NOMO-1 treated with DMSO at 0.1 percent for 48 hours (cell line): ENCODE measurements at regions not wholly inside any gene's neighbourhood (a gene's known extent, or its start where the extent isn't known, plus 50 kb on each side); places are given as distances from the start of the nearest gene placed in this dataset.
"Not testable (repeated sequence)": the region's sequence is repeated elsewhere in the genome, so short reads cannot be mapped to it uniquely, and the experiment has no call there.

ENCODE experiments used
- DNase-seq: peaks from one replicate; lab custom pipeline; 2025; ENCODE audit not compliant: unreplicated experiment; lab: John Stamatoyannopoulos, UW

DNA sequence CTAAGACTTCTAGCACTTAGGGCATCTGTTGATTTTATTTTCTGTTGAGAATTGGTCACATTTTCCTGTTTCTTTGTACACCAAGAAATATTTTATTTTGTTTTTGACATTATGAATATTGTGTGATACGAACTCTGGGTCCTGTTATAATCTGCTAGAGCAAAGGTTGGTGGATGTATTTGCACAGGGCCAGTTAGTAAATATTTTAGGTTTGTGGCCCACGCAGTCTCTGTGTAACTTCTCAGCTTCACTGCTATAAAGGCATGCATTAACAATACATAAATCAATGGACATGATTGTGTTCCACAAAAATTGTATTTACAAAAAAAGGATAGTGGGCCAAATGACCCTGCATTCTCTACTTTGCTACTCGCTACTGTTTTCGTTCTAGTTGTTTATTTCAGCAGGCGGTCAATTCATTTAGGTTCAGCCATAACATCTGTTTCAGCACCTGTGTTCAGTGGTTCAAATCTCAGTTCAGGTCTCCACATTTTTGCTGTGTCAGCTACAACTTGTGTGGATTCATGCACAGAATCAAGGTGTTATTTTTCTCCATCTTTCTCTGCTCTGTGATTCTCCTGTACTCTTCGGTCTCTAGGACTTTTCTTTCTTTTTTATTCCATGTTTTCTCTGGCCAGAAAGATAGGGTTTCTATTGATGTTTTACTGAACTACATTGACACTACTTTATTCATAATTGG lies 786.2 kb downstream of the ETS1 start:
- DNase-seq = no peak

DNA sequence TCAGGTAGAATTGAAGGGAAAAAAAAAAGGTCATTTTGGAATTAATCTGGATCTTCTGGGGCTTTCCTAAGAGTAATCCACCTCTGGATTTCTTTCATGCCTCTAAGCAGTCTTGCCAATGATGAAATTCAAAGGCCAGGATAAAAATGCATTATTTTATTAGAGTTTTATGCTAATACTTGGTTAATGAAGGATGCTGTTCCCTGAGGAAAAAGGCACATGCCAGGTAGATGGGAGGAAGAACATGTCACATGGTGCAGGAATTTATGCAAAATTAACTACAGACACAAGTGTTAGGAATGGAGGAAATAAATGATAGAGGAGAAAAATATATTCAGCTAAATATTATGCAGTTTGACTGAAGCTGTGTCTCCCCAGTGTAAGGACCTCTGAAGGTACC lies 792.0 kb downstream of the ETS1 start:
- no peak for DNase-seq

DNA sequence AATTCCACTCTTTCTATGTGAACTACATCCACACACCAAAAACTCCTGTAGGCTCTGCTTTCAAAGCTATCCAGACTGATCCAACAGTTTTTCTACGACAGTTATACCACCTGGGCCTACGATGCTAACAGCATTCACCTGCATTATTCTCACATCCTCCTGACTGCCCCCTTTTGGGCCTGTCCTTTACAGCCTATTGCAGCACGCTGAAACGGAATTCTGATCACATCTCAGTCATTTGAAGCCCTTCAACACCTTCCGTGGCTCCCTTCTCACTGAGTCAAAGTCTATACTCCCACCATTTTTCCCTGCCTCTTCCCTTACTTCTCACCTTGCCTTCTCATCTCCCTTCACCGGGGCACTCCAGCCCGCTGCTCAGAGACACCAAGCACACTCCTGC lies 791.3 kb upstream of the KIRREL3 start:
- DNase-seq = no peak

DNA sequence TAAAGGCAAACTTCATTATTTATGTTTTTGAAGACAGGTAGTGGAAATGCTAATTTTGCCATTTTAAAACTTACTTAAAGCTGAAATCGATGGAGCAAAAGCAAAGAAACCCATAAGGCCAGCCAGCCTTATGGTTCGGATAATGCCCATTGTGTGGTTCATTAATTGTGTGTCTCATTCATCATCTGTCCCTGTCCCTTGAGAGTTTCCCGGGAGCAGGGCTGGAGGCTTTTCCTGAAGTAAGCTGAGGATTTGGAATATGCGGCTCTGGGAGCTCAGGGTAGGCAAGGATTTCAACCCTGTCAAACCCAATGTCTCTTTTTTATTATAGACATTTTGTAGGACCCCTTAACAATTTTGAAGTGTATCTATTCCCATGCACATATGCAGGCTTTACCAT lies 790.0 kb upstream of the KIRREL3 start:
- no peak for DNase-seq

DNA sequence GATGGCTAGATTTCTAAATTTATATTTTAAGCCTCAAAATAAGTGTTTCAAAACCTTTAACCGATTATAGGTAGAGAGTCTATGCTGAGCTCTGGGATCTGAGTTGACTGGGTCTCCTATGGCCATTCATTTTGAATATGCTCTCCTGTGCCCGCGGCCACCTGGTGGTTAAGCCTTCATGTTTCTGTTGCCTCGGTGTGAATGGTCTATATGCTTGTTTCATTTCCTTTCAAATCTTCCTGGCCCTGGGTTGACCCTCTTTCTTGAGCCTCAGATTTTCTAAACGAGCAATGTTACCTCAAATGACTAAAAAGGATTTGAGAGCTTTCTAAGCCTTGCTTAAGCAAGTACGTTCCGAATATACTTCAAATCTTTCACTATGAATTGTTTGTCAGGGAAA lies 789.4 kb upstream of the KIRREL3 start:
- DNase-seq = no peak

DNA sequence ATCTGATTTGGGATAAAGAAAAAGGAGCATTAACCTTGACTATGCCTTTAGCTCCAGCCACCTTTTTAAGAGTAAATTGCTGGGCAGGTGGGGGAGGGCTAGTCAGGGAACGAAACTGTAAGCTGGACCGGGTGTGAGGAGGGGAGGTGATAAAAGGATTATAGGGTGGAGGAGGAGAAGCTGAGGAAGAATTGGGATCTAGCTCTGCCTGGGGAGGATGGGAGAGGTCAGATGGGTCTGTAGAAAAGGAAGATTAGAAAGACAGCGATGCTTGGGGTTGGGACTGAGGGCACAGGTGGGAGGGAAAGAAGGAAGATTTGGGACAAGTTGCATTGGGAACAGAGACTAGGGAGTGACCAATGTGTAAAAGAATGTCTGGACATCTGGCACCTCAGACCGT lies 772.4 kb upstream of the KIRREL3 start:
- not testable (repeated sequence) for DNase-seq

DNA sequence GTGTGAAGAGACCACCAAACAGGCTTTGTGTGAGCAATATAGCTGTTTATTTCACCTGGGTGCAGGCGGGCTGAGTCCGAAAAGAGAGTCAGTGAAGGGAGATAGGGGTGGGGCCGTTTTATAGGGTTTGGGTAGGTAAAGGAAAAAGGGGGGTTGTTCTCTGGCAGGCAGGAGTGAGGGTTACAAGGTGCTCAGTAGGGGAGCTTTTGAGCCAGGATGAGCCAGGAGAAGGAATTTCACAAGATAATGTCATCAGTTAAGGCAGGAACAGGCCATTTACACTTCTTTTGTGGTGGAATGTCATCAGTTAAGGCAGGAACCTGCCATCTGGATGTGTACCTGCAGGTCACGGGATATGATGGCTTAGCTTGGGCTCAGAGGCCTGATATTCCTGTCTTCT lies 768.4 kb upstream of the KIRREL3 start:
- not testable (repeated sequence) for DNase-seq

DNA sequence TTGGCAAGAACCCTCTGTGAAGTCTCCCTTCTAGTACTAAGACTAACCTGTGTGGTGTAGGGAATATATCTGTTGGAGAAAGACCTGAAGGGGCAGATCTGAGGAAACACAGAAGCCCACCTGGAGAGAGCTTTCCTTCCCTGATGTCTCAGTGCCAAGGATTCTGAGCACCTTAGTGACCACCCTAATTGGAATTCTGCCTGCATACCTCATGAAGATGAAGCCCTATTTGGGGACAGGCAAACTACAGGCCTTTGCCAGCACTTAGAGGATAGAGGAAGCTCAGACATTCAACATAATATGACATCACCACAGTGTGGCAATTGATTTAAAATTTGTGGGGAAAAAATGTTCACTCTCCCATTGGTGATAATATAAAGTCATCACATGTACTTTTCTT lies 766.2 kb upstream of the KIRREL3 start:
- DNase-seq = no peak

DNA sequence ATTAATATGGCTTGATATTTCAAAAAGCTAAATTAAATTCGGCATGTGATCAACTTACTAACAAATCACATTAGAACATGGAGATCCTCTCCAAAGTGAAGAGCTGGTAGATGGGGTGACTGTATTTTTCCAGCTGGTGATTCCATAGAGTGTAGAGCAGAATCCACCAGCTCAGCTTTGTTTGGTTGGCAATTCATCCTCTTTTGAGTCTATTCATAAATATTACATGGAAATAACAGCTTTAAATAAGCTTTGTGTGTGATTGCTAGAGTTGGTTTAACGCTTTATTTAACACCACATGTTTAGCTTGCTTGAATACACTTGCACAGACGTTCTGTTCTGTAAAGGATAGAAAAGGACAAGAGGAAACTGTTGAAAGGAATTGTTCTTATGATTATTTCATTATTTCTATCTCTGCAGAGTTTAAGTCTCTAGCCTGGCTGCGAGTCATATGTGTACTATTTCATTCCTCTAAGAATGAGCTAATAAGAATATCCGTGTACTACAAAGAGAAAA lies 738.3 kb upstream of the KIRREL3 start:
- DNase-seq = no peak

DNA sequence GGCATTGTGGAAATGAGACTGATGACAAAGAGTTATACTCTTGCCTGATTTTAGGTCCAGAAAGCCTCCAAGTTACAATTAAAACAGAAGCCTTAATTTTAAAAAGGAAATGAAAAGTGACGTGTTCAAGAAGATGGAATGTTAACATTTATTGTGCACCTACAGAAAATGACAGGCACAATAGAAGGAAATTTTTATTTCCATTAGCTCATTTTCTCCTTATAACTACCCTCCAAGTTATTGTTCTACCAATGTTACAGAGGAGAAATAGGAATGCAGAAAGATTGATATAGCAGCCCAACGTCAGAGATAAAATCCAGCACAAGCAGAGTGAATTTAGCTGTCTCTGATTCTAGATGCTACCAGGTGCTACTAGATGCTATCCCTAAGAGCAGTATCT lies 736.9 kb upstream of the KIRREL3 start:
- DNase-seq = no peak

DNA sequence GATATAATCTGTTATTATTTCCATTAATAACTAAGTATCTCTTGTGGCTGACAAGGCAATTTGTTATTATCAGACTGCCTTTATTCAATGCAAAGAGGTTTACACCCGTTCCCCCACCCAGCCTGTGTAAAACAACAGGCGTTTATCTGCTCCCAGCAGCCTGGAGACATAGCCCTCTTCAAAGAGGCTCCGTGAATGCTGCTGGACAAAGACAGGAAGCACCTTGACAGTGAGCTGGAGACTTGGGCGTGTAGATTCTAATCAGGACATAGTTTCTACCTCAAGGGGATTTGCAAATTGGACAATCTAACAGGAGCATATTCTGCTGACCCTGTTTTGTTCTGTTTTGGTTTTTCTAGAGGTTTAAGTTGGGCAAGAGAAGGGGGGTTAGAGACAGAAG lies 733.0 kb upstream of the KIRREL3 start:
- DNase-seq = no peak

DNA sequence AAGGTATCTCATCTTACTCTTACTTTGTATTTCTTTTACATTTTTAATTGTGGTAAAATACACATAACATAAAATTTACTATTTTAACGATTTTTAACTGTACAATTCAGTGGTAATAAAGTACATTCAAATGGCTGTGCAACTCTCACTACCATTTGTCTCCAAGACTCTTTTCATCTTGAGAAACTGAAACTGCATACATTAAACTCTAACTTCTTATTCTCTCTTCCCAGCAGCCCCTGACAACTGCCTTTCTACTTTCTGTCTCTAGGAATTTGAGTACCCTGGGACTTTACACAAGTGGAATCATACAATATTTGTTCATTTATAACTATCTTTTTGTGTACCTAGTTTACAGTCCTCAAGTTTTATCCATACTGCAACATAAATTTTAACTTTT lies 725.8 kb upstream of the KIRREL3 start:
- DNase-seq = no peak

DNA sequence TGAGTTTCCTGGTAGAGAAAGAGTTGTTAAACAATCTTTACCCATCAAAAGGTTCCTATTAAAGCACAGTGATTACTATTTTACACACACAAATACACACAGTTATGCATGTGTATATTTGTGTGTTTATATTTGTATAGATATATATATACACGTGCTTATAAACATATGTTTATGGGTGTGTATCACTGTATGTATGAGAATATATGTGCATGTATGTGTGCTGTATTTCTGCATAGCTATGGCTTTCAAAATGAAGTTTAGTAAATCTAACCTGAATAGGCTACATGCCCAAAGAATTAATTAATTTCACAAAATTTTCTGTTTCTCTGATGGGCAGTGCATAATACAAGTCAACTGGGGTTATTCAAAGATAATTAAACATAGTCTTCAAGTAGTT lies 723.1 kb upstream of the KIRREL3 start:
- no peak for DNase-seq

DNA sequence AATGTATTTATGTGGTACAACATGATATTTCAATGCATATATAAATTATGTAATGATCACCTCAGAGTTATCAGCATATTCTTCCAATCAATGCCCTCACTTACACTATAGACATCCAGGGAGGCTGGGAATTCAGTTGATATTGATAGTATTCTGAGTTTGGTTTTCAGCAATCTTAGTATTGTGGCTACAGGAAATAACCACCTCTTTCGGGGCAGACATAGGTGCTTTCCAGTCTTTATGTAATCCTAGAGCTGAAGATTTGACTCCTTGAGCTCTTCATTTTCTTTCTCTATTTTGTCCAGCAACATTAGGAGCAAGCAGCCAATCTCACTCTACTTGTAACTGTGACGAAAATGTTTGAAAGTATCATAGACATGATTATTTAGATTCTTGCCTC lies 712.7 kb upstream of the KIRREL3 start:
- no peak for DNase-seq

DNA sequence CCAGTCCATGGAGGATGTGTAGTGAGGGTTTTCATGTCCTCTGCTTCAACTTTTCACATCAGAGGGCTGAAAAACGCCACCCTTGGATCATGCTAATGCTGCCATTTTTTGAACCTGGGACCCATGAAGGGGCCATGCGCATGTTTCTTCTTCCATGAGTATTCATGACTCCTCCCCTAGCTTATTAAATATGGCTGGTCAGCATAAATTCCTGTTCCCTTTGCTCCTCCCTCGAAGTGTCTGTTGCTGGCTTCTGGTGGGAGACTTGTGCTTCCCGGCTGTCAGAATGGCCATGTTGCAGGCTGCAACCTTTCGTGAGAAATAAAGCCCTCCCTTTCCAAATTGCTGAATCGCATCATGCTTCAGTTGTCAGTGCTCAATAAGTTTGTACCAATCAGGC lies 711.2 kb upstream of the KIRREL3 start:
- DNase-seq = no peak

DNA sequence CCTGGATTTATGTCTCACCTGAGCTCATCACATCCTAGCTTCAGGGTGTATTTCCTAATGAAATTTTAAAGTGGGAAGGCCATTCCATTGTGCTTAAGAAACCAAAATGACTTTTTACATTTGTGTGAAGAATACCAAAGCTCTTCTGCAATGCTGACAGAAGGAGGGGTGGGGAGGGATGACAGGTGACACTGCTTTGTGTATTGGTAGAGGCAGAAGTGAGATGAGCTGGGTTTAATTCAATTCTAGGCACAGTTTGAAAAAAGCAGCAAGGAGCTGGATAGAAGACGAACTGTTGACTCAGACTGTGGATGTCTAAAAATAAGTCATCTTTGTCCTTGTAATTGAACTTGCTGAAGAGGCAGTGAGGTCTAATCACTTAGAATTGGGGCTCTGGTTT lies 710.3 kb upstream of the KIRREL3 start:
- DNase-seq = no peak

DNA sequence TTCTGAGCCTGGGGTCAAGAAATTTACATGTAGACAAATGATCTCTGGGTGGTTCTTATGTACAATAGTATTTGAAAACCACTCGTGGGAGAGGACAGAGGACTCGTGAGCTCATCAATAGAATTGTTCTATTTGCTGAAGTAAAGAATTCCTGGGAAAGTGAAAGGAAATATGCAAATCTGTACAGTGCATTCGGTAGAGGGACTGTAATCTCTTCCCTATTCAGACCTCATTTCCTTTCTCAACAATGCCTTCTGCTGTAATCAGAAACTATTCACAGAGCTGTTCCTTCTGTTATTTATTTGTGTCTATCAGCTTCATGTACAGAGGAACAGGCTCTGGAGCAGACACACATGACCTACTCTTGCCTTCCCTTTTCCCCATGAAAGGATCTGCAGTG lies 709.4 kb upstream of the KIRREL3 start:
- no peak for DNase-seq

DNA sequence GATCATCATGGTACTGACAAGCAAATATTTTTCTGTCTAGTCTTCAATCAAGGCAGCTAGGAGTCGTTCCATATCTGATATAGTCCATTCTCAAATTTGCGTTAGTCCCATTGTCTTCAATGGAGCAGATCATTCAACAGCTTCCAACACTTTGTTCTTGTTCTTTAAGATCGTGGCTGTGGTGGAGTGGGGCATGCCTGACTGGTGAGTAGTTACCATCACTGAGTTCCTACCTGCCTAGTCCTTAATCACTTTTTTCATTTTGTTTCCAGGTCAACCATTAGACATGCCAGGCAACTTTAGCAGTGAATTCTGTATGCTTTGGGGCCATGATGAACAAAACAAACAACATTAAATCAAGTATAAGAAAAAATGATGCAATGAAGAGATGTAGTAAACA lies 693.1 kb upstream of the KIRREL3 start:
- no peak for DNase-seq

DNA sequence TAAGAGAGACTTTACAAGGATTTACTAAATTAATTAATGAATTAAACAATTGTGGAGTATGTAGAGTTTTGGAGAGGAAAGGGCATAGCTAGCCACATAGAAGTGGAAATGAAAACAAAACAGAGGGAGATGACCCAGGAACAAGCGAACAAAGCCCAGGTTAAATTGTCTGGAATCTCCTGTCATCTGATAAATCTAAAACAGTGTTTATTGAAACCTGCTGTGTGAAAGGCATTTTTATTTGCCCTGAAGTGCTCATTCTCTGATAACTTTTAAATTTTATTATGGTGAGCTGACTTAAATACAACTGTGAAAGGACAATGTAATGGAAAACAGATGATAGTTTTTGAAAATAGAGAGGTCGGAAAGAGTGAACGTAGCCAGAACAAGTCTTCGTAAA lies 682.8 kb upstream of the KIRREL3 start:
- no peak for DNase-seq

DNA sequence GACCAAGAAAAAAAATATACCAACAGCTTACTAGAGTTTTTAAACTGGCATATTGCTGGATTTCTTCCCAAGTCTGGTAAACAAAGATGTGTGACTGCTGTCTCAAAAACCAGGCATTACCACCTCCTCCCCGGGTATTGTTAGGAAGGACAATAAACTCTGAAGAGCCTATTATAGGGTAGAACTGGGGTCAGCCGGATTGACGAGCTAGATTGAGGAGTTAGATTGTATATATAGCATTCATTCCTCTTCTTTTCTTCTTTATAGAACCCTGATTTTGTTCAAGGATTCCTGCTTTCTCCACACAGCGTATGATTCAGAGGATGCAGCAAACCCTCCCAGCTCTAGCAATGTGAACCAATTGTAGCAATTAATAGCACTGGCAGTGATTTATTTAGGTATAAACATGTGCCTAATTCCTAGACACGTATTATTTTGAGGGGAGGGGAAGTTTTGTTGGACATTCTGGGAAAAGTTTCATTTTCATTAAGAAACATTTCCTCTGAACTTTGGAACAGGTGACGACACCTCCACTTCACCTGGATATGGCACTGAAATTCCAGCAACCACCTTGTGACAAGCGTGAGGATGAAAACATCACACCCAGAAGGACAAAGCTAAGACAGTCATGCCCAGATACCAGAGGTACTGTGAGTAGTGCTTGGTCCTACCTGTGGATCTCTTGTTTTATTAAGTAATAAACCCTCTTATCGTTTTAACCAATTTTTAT lies 679.4 kb upstream of the KIRREL3 start:
- DNase-seq = no peak

DNA sequence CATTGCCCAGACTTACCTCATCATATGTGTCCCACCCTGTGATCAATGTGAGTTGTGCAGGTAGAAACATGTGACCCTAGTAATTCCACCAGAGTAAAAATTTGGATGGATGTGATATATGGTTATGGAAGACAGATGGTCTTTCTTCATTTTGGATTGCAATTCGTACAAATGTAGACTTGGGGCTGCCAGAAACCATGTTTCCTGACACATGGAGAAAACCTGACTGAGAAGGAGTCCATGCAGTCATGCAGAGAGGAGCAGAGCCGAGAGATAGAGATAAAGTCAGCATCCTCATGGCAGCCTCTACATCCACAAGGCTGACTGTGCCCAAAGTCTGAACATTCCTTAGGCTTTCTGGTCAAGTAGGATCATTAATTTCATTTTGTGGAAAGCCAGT lies 678.1 kb upstream of the KIRREL3 start:
- DNase-seq = no peak

DNA sequence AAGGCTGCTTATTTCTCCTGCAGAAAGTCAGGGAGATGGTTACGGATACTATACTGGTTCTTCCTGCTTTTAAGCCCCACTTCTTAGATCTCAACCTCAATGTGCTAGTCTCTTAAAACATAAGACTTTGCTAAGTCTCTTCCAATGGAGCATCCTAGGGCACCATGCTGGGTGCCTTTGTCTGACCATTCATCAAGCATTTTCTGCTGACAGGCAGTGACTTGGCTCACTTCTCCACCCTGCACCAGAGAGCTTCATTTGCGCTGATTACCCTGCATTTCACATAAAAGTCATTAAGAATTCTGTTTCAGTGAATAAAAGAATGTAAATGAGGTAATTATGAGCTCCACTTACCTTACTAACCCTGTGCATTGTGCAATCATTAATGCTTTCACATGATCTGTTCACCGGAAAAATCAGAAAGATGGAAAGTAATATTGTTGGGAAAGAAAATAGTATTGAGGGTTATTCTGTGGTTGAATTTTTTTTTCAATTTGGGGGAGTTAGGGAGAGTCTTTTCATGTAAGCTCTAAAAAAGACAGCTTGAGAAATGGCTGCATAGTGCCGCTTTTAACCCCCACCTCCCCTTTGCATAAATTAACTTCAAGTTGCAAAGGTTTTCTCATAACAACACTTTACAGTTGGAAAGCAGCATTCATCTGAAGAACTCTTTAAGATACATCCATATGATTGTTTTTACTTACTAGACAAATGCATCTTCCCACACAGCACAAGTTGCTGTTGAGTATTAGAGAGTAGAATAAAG lies 677.3 kb upstream of the KIRREL3 start:
- DNase-seq = no peak
